AG20443 (cell line): ENCODE measurements at regions not wholly inside any gene's neighbourhood (a gene's known extent, or its start where the extent isn't known, plus 50 kb on each side); places are given as distances from the start of the nearest gene placed in this dataset.
"Not testable (repeated sequence)": the region's sequence is repeated elsewhere in the genome, so short reads cannot be mapped to it uniquely, and the experiment has no call there.

Experiments used
- DNase-seq: peaks from one replicate; pipeline ENCODE4 v3.0.0; 2012; ENCODE audit warnings: low spot score, mixed read lengths

DNA sequence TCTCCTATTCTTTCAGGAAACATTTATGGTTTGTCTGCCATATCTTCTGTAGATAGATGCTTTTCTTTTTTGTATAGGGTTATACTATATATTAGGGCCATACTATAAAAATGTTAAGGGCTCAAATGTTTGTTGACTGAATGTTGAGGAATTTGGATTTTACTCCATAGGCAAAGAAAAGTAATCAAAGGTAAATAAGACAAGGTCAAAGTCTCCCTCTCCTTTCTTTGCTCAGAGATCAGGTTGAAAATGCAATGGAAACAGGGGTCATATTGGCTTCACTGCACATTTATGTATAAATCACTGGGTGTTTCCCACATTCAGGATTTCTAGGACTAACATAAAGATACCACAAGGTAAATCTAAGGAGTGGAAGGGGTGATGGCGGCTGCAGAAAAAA, 291.4 kb upstream of the FZD8 start:
- no peak for DNase-seq

DNA sequence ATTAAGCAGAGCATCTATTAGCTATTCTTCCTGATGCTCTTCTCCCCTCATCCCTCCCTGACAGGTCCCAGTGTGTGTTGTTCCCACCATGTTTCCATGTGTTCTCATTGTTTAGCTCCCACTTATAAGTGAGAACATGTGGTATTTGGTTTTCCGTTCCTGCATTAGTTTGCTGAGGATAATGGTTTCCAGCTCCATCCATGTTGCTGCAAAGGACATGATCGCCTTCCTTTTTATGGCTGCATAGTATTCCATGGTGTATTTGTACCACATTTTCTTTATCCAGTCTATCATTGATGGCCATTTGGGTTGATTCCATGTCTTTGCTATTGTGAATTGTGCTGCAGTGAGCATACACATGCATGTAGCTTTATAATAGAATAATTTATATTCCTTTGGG, 287.9 kb upstream of the FZD8 start:
- not testable (repeated sequence) for DNase-seq

DNA sequence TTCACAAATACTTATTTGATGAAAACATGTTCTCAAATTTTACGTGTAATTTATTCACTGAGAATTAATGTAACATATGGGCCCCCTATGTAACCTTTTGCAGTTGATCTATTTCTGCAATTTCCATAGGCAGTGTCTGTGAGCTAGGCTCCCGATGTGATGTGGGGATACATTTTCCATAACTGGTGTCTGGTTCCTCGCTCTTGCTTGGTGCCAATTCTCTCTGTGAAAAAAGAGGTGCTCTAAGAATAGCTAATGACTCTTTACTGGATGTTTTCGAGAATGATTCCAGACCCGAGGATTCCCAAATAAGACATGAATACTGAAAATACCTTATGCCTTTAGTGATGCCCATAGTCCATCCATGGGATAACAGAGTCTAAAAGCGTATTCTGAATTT, 286.7 kb upstream of the FZD8 start:
- DNase-seq = no peak

DNA sequence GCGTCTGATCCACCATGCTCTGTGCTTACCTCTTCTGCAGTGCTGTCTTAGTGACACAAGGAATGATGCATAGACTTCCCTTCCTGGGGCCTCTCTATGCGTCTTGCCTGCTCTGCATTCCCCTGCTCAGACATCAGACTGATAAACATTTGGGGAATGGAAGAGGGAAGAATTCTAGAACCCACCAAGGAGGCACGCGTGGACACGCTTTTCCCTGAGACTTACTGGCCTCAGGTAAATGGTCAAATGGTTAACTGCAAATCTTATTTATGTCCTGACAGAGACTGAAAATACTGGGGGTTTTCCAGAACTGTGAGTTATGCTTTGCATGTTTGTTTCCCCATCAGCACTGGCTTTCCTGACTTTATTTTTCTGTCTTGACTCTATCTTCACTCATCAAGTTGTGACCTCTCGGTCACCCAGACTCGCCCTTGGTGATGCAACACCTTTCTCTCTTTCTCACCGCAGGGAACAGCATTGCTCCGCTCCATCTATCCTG, 285.9 kb upstream of the FZD8 start:
- DNase-seq = no peak

DNA sequence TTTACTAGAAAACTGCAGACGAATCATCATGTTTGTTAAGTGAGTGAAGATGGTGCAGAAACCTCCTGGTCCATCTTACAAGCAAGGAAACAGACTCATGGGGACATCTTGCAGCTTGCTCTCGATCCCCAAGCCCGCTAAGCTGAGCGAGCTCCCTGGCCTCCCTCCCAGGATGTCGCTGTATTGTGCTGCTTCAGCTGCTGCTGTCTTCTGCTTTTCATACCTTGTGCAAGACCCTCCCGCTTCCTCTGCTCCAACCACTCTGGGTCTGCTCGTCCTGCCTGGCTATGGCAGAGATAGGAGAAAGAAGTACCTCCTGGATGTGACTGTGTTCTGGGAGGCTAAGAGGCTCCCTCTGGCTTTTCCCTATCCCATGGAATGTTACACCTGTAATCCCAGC, 285.2 kb upstream of the FZD8 start:
- no peak for DNase-seq

DNA sequence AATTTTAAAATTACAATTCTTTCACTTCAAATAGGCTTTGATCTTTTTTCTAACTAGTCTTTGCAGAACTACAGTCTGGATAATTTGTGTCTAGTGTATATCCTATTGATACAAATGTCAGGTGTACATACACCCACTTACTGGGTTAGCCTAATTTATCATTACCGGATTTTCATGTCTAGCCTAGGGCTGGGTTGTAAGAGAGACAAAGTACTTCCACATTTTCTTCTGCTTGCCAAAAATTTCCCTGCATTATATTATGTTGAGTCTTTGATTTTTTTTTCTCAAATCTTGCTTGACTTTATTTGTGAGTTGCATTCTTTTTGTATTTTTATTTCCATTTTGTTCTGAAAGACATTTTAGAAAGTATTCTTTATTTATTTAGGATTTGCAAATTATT, 284.8 kb upstream of the FZD8 start:
- DNase-seq = no peak

DNA sequence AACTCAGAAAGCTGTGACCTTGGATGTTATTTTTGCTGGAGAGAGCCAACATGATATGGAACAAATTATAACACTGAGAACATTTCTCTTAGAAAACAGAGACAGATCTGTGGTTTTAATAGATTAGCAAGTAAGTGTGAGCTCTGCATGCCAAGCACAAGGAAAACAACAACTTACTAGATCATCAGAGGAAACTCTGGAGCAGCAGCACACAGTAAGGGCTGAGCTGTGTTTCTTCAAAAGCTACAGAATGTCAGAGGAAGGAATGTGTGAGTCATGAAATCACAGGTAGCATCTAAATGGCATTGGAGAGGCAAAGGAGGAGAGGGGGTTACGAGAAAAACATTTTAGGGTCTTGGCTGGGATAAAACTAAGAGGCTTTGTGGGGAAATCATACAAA, 283.4 kb upstream of the FZD8 start:
- no peak for DNase-seq

DNA sequence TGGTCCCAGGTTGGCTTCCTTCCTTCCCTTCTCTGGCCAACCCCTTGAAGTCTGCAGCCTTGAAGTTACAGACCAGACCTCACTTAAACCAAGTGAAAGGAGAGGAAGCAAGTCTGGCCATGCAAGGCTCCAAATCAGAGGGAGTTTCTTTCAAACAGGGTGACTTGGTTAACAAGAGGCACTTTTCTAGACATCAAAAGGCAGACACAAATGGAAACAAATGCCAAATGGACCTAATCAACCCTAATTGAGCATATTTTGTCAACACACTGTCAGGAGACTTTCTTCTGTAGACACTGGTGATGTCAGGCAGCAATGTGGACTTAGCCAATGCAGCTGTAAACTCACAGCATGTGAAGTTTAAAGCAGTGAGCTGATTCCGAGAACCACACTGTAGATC, 282.7 kb upstream of the FZD8 start:
- DNase-seq = no peak

DNA sequence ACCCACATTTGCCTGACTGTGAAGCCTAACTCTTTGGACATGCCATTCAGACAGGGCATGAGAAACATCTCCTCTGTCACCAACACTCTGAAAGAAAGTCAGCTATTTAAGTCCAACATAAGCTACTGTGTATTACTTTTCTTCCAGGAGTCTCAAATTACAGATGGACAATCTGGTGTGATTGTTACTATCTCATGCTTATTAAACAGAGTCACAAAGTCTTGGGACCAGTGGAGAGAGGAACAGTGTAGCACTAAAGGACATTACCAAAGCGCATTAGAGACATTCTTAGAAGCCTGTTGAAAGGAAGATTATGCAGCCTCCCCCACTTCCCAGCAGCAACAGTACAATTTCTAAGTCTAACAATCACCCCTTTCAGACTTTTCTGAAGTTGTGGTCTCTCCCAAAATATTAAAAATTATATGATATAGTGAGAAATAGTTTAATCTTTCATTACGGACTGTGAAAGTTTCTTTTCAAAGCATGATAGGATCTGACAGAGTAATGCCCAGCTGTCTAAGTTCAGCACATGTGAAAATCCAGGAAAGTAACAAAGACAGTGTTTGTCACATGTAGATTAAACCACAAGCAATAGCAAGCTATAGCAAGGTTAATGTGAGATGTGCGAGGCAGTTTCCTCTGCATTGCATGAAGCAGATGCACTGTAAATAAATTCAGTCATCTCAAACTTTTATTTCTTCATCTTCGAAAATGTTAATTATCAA, 280.9 kb upstream of the FZD8 start:
- no peak for DNase-seq

DNA sequence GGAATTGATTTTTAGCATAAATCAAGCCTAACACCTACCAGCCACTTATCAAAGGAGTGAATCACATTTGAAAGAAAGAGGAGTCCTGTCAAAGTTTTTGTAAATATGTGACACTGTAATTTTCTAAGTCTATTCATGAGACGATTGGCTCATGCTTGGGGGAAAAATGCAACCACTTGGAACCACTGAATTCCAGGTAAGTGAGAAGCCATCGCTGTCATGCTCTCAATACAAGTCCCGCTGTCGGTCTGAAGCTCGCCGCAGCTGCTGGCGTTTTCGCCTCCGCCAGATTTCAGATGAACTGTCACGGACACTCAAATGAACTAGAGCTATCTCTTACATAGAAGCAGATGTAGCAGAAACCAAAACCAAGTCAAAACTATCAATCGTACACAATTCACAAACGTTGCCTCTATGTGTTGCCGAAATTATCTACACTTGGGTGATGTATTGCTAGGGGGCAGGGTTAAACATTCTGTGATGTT, 279.8 kb upstream of the FZD8 start:
- DNase-seq = no peak

DNA sequence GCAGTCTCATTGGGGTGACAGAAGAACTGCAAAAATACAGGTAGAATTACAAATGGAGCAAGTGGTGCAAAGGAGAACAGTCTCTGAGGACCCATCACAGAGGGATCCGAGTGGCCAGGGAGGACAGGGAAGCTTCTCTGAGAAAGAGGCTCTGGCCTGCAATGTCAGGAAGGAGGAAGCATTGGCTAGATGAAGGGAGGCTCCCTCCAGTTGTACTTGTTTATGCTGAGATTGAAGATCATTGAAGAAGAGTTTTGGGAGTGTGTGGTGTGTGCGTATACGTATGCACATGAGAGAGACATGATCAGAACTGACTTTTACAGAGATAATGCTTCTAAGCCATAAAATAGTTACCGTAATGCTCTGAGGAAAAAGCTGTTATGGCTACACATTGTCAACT, 274.7 kb upstream of the FZD8 start:
- DNase-seq = peak; percentile 38

DNA sequence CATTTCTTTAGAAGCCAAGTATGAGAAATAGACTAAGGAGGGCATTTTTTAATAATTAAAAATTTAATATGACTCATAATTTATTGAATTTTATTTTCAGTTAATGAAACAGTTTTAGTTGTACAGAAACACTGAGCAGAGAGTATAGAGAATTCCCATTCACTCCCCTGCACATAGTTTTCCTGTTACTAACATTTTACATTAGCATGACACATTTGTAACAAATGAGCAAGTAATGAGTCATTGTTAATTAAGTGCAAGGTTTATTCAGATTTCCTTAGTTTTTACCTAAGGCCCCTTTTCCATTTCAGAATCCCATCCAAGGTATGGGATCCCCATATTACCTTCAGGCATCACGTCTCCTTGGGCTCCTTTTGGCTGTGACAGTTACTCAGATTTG, 271.5 kb upstream of the FZD8 start:
- peak; percentile 40 for DNase-seq

DNA sequence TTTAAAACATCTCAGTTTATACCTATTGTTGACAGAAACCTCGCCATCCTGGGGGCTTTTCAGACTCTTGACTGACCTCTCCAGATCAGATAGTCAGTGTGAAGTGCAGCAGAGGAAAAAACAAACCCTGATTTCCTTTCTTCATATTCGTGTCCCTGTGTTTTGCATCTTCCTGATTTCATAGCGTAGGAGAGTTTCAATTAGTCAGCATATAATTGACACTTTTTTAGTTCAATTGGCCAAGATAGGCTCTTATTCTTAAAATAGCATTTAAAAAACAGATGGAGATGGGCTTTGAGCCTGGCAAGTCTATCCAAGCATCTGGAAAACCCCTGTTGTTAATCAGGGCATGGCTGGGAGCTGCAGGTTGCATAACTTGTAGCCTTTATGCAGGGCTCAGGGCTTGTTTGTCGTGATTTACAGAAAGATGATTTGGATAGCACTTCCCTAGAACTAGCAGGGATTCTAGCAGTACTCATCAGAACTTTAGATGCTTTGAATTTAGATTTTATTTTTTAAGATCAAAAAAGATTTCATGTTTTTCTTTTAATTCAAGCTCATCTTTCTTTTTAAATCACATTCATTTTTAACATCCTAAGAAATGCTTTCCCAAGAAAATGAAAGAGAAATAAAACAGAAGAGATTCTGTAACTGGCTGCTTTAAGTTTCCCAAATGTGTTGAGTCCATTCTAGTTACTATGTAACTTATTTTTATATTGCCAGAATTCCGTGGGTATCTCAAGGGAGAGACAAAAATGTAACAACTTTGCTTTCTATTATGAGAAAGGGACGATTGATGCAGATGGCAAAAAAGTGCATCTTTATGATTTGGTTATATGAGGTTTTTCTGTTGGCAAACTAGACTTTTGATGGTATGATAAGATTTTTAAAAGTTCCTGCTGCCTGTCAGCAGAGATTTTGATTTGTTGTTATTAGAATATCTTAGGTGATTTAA, 270.8 kb upstream of the FZD8 start:
- DNase-seq = peak; percentile 64

DNA sequence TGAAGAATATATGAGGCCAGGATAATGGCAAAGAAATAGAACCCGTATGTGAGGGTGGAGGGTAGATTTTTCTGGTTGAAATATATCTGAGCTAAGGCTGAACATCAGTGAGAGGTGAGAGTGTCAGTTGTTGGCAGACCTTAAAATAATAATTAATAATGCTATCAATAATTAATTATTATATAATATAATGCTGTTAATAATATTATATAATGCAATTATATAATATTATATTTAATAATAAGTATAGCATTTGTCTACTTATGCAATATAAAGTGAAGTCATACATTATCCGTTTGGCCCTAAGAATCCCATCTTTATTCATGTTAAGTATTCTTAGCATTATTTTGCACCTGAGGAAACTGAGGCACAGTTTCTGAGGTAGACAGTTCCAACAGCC, 269.9 kb upstream of the FZD8 start:
- no peak for DNase-seq

DNA sequence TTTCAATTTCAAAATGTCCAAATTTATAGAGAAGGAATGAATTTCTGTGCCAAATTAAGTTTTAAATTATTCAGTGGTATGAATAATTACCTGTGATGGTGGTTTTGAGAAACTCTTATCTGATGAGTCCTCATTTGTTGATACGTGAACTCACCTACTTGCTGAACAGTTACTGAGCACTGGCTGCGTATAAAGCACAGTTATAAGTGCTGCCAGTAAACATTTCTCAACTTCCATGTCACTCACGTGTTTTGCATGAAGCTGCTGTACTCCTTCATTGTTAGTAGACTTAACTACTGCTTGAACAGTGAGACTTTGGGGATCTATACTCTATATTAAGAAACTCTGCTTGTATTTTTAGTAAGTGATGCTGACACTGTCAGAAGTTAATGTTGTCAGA, 269.1 kb upstream of the FZD8 start:
- no peak for DNase-seq

DNA sequence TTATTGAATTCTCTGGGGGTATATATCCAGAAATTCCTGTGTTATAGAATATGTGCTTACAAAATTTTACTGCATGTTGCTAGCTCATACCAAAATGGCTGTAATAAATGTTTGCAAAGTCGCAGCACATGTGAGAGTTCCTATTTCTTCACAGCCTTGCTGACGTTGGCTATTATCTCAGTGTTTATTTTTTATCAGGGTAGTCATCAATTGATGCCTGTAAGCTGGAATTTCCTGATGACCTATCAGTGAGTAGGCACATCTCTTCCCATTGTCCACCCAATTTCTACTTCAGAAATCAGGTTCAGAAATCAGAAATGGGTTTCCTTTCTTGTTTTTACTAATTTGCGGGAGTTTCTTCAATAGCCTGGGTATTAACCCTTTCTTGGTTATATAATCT, 268.1 kb upstream of the FZD8 start:
- peak; percentile 64 for DNase-seq

DNA sequence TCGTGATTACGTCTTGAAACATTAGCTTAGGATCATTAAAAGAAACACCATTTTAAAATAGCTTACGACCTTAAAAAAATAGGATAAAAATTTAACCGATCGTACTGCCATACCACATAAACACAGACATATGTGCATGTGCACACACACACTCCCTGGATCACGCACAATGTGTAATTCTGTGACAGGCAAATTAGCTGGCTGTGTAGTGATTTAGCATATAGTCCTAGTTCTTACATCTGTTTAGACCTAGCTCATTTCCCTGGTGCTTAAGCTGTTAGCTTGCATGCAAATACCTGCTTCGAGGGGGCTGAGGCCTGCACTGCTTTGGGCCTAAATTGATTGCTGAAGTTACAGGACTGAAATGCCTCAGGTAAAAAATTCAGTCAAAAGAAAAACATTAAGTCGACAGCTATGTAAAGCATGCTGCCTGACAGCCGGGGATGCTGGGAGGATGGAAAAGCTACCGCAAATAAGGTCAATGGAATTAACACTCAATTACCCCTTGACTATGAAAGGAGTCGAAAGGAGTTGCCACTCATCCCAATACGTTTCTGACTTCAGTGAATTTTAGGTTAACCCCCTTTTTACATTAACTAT, 267.1 kb upstream of the FZD8 start:
- no peak for DNase-seq

DNA sequence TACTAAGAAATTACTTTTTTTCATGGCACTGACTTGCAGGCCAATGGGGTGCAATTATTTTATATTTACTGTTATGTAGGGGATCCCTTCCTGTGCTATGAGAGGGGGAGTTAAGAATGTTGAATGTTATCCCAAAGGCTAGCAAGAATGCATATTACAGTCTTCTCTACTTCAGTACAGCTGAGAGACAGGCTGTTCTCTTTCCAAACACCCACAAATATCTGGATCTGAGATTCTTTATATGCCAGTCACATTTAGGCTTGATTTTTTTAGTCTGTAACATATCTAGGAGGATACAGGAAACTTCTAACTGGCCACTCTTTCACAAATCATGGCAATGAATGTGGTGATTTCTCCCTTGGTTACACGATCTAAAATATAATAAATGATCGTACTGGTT, 266.4 kb upstream of the FZD8 start:
- no peak for DNase-seq

DNA sequence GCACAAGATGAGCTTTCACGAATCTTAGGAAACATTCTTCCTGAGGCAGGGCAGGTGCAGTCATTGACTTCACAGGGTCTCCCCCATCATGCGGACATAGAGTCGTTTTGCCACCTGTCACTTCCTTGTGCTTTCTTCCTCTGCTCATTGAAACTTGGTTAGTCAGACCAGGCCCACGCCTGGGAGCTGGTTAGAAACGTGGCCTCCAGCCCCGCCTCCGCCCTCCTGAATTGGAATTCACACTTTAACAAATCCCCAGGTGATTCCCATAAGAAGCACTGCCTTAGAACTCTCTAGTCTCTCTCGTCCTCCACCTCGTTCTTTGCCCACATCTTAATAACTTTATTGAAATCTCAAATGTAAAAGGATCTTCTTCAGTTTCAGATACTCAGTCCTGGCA, 265.5 kb upstream of the FZD8 start:
- no peak for DNase-seq

DNA sequence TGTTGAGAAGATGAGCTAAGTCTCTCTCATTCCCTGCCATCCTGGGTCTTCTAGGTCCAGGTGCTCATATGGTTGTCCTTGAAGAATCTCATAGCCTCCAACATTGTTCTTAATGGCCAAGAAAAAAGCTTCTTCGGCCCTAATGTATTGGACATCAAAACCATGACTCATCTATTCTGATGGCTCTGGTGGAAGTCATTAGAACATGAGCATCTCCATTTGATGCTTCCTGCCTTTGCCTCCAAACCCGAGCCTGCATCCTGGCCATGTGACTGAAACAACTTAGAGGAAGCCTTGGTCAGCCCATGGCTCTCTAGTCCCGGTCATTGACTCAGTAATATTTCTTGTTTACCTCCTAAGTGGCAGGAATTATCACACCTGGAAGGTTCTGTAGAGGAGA, 264.1 kb upstream of the FZD8 start:
- DNase-seq = no peak

DNA sequence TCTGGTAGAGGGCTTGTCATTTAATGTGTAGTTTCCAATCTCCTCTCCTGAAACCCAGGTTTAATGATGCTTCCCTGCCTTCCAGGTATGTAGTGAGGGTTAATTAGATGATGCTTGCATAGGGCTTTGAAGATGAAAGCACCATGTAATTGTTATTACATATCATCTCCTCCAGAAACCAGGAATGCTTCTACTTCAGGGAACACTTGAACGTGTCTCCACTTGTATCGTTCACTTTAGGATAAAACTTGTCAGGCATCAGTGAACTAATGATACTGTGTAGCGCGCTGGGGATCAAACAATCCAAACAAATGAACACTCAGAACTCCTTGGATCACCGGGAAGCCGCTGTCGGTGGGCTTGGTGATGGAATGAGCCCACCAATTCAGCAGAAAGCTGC, 260.9 kb upstream of the FZD8 start:
- DNase-seq = no peak

DNA sequence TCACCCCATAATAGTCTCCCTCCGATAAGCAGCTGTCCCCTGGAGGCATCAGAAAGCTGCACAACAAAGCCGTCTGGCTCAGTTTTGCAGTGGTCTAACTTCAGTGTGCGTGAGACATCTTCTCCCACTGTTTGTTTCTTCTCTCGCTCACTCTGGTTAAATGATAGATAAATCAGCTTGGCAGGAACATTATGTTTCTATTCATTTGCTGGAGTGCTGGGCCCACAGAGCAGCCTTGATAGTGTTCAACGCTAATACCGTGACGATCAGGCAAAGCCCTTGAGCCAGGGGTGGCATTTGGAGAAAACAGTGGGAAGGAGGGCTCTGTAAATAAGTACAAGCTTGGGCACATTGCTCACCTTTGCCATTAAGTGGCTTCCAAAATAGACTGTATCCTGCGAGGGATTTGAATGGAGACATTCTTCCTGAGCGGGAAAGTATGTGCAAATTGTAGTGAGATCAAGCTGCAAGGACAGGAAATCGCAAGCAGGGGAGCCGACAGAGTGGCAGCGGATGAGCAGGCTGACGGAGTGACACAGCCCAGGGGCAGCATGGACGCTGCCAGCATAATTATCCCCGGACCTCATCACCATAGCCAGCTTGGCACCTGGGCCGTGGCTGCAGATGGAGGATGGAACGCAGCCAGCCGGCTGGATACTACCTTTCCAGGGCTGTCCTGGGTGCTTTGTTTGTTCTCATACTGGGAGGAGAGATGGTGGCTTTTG, 256.8 kb upstream of the FZD8 start:
- DNase-seq = no peak
